ENCODE measurements at regions not wholly inside any gene's neighbourhood (a gene's known extent, or its start where the extent isn't known, plus 50 kb on each side); places are given as distances from the start of the nearest gene placed in this dataset.

GRCh38 chr14:22007784-22008412, 334.3 kb upstream of the OR4E1 start:
- Histone ChIP-seq H3K27ac (ENCODE audit: low read depth, low read length) (no peak overlapping the region), H2BK20ac (ENCODE audit: low read length) (no peak overlapping the region), H3K4me3 (ENCODE audit: extremely low read depth in 1 of 4, insufficient read depth in 2 of 4, low read depth in 3 of 4, low read length in 4 of 4) (no peak overlapping the region), H3K79me2 (ENCODE audit: control insufficient read depth in 1 of 2, insufficient read depth in 2 of 2, low read length in 2 of 2) (no peaks in the 10 kb centered on the region), H2BK5ac (ENCODE audit: low read depth, low read length) (no peak overlapping the region), H4K8ac (ENCODE audit: extremely low read depth, insufficient read depth, low read length) (no peak overlapping the region), H2BK120ac (replicated peaks; ENCODE audit: low read depth, low read length) (no peak overlapping the region), H3K14ac (ENCODE audit: insufficient read length) (no peak overlapping the region), H2BK12ac (ENCODE audit: low read depth, low read length) (no peak overlapping the region), H4K91ac (replicated peaks; ENCODE audit: insufficient read length, low read length) (no peak overlapping the region), H3K4me1 (replicated peaks in 1 of 4; ENCODE audit: control insufficient read depth in 3 of 4, insufficient read depth in 4 of 4, low read length in 3 of 4) (no peaks in the 10 kb centered on the region), H3K27me3 (replicated peaks in 1 of 4; ENCODE audit: control insufficient read depth in 3 of 4, extremely low read depth in 1 of 4, insufficient read depth in 3 of 4, low read length in 3 of 4) (no peaks in the 10 kb centered on the region), H4K5ac (ENCODE audit: insufficient read length, low read depth, low read length) (no peak overlapping the region), H3K9ac (replicated peaks in 1 of 4; ENCODE audit: extremely low read depth in 1 of 4, low read depth in 3 of 4, low read length in 3 of 4) (no peak overlapping the region), H2BK15ac (ENCODE audit: low read length) (no peak overlapping the region), H4K20me1 (replicated peaks in 1 of 2; ENCODE audit: control insufficient read depth in 1 of 2, insufficient read depth in 2 of 2, low read length in 2 of 2) (no peaks in the 10 kb centered on the region), H3K18ac (ENCODE audit: extremely low read depth, low read length) (no peak overlapping the region), H2AFZ (ENCODE audit: low read length) (no peak overlapping the region), H3K79me1 (ENCODE audit: low read depth, low read length) (no peaks in the 10 kb centered on the region), H3K23ac (ENCODE audit: insufficient read length) (no peak overlapping the region), H2AK5ac (ENCODE audit: low read depth, low read length) (no peak overlapping the region), H3K9me3 (ENCODE audit: insufficient read depth in 2 of 2, low read depth in 1 of 2, low read length in 1 of 2) (no peaks in the 10 kb centered on the region), H3K23me2 (ENCODE audit: low read depth, low read length) (no peaks in the 10 kb centered on the region), H3K4me2 (ENCODE audit: insufficient read depth in 1 of 2, low read depth in 2 of 2, low read length in 2 of 2) (no peak overlapping the region), H3K56ac (replicated peaks; ENCODE audit: insufficient read length, low read depth, low read length) (no peak overlapping the region), H3K36me3 (ENCODE audit: control insufficient read depth in 2 of 4, insufficient read depth in 4 of 4, low read length in 3 of 4) (no peaks in the 10 kb centered on the region), H3K4ac (replicated peaks; ENCODE audit: insufficient read length, low read depth, low read length) (no peak overlapping the region)
- no peak for FAIRE-seq
- WGBS, 2 experiments (ENCODE audit: extremely low coverage in 1 of 2, insufficient coverage in 1 of 2, insufficient read length in 1 of 2, insufficient replicate concordance in 2 of 2, low coverage in 1 of 2, low lambda C conversion rate in 2 of 2, missing lambda C conversion rate in 1 of 2) = 92% methylated on average over 6 of the region's 6 CpGs; no CpG with 5 or more reads in 1 of the 2 experiments
- no peak for DNase-seq (ENCODE audit: low read depth in 1 of 2, low spot score in 2 of 2)
- ChIA-PET CTCF (ENCODE audit: partially characterized antibody) (interaction anchor here (1.3 to 3.1 kb wide), 4 partner anchors 11 to 32 kb away, joined by 3 to 12 read pairs (median 7); no protein-coding TSS in a partner anchor), POLR2A (ENCODE audit: partially characterized antibody) (no interaction called here)
- TF ChIP-seq EGR1 (IDR thresholded peaks at IDR 0.05; ENCODE audit: borderline replicate concordance, low read depth, low read length) (no peak), KDM1A (IDR thresholded peaks at IDR 0.05; ENCODE audit: borderline replicate concordance, low read length) (no peak)
